Loucy (cell line): ENCODE measurements at regions not wholly inside any gene's neighbourhood (a gene's known extent, or its start where the extent isn't known, plus 50 kb on each side); places are given as distances from the start of the nearest gene placed in this dataset.

ENCODE experiments used
- CTCF ChIP-seq: fragments of 200-600 bp; sonication (generic); conservative IDR thresholded peaks from 2 replicates; pipeline ENCODE4 v1.5.1; 2014; ENCODE audit warnings: mild to moderate bottlenecking, antibody characterized with exemption, low read length
- EZH2phosphoT487 ChIP-seq: fragments of 200-600 bp; IDR thresholded peaks from 2 replicates; pipeline ENCODE4 v1.6.1; 2018; ENCODE audit warnings: antibody characterized with exemption, mild to moderate bottlenecking, moderate library complexity, borderline replicate concordance

GRCh38 chr5:120794121-120794520, 330.0 kb downstream of the PRR16 start:
- TF ChIP-seq CTCF (no peak), EZH2phosphoT487 (no peak)
